ENCODE measurements at regions not wholly inside any gene's neighbourhood (a gene's known extent, or its start where the extent isn't known, plus 50 kb on each side); places are given as distances from the start of the nearest gene placed in this dataset.

- no peak for TF ChIP-seq TAF15 (IDR thresholded peaks at IDR 0.05; ENCODE audit: low read depth, low read length, poor library complexity, severe bottlenecking)
- no peak for TF ChIP-seq ZBTB3 (CRISPR knock-in tag; IDR thresholded peaks at IDR 0.05; ENCODE audit: borderline replicate concordance, low read depth)
- TF ChIP-seq ZNF879 (CRISPR knock-in tag; IDR thresholded peaks at IDR 0.05) = no peak
- TF ChIP-seq ZNF724P (CRISPR knock-in tag; IDR thresholded peaks at IDR 0.05; ENCODE audit: borderline replicate concordance) = no peak
- no peak for TF ChIP-seq MLLT10 (CRISPR knock-in tag; IDR thresholded peaks at IDR 0.05)
- TF ChIP-seq, protein P1, sequence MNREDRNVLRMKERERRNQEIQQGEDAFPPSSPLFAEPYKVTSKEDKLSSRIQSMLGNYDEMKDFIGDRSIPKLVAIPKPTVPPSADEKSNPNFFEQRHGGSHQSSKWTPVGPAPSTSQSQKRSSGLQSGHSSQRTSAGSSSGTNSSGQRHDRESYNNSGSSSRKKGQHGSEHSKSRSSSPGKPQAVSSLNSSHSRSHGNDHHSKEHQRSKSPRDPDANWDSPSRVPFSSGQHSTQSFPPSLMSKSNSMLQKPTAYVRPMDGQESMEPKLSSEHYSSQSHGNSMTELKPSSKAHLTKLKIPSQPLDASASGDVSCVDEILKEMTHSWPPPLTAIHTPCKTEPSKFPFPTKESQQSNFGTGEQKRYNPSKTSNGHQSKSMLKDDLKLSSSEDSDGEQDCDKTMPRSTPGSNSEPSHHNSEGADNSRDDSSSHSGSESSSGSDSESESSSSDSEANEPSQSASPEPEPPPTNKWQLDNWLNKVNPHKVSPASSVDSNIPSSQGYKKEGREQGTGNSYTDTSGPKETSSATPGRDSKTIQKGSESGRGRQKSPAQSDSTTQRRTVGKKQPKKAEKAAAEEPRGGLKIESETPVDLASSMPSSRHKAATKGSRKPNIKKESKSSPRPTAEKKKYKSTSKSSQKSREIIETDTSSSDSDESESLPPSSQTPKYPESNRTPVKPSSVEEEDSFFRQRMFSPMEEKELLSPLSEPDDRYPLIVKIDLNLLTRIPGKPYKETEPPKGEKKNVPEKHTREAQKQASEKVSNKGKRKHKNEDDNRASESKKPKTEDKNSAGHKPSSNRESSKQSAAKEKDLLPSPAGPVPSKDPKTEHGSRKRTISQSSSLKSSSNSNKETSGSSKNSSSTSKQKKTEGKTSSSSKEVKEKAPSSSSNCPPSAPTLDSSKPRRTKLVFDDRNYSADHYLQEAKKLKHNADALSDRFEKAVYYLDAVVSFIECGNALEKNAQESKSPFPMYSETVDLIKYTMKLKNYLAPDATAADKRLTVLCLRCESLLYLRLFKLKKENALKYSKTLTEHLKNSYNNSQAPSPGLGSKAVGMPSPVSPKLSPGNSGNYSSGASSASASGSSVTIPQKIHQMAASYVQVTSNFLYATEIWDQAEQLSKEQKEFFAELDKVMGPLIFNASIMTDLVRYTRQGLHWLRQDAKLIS (CRISPR knock-in tag; IDR thresholded peaks at IDR 0.05) = no peak
- TF ChIP-seq HES4 (CRISPR knock-in tag; IDR thresholded peaks at IDR 0.05; ENCODE audit: borderline replicate concordance) = no peak
- TF ChIP-seq ZNF33B (CRISPR knock-in tag; IDR thresholded peaks at IDR 0.05) = no peak
- TF ChIP-seq, protein P2, sequence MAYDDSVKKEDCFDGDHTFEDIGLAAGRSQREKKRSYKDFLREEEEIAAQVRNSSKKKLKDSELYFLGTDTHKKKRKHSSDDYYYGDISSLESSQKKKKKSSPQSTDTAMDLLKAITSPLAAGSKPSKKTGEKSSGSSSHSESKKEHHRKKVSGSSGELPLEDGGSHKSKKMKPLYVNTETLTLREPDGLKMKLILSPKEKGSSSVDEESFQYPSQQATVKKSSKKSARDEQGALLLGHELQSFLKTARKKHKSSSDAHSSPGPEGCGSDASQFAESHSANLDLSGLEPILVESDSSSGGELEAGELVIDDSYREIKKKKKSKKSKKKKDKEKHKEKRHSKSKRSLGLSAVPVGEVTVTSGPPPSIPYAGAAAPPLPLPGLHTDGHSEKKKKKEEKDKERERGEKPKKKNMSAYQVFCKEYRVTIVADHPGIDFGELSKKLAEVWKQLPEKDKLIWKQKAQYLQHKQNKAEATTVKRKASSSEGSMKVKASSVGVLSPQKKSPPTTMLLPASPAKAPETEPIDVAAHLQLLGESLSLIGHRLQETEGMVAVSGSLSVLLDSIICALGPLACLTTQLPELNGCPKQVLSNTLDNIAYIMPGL (CRISPR knock-in tag; IDR thresholded peaks at IDR 0.05; ENCODE audit: borderline replicate concordance in 1 of 2, low read depth in 1 of 2) = no peak
- TF ChIP-seq HNRNPK (IDR thresholded peaks at IDR 0.05; ENCODE audit: low read depth, low read length, poor library complexity, severe bottlenecking) = peak; percentile 75
- TF ChIP-seq, protein P3, sequence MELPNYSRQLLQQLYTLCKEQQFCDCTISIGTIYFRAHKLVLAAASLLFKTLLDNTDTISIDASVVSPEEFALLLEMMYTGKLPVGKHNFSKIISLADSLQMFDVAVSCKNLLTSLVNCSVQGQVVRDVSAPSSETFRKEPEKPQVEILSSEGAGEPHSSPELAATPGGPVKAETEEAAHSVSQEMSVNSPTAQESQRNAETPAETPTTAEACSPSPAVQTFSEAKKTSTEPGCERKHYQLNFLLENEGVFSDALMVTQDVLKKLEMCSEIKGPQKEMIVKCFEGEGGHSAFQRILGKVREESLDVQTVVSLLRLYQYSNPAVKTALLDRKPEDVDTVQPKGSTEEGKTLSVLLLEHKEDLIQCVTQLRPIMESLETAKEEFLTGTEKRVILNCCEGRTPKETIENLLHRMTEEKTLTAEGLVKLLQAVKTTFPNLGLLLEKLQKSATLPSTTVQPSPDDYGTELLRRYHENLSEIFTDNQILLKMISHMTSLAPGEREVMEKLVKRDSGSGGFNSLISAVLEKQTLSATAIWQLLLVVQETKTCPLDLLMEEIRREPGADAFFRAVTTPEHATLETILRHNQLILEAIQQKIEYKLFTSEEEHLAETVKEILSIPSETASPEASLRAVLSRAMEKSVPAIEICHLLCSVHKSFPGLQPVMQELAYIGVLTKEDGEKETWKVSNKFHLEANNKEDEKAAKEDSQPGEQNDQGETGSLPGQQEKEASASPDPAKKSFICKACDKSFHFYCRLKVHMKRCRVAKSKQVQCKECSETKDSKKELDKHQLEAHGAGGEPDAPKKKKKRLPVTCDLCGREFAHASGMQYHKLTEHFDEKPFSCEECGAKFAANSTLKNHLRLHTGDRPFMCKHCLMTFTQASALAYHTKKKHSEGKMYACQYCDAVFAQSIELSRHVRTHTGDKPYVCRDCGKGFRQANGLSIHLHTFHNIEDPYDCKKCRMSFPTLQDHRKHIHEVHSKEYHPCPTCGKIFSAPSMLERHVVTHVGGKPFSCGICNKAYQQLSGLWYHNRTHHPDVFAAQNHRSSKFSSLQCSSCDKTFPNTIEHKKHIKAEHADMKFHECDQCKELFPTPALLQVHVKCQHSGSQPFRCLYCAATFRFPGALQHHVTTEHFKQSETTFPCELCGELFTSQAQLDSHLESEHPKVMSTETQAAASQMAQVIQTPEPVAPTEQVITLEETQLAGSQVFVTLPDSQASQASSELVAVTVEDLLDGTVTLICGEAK (IDR thresholded peaks at IDR 0.05) = no peak
- TF ChIP-seq, protein P3 (CRISPR knock-in tag; IDR thresholded peaks at IDR 0.05) = no peak
Measured at GRCh38 chr12:66030217-66030781, 100.3 kb downstream of the LLPH start (continued).

Data from HepG2 (cell line).